Activated CD4-positive, CD25-positive, alpha-beta regulatory T cell treated with anti-CD3 and anti-CD28 coated beads, Interleukin-2, amount 50 U/mL, for 24 hours (primary cell): ENCODE measurements at regions not wholly inside any gene's neighbourhood (a gene's known extent, or its start where the extent isn't known, plus 50 kb on each side); places are given as distances from the start of the nearest gene placed in this dataset.

ENCODE experiments used
- ATAC-seq, 2 donors: fragments of 150-1000 bp; cut with Tn5 transposase; one replicate each; pipeline ENCODE4 v1.10.0; 2021; ENCODE audit warnings: mild to moderate bottlenecking in 1 of 2, moderate library complexity in 1 of 2

DNA sequence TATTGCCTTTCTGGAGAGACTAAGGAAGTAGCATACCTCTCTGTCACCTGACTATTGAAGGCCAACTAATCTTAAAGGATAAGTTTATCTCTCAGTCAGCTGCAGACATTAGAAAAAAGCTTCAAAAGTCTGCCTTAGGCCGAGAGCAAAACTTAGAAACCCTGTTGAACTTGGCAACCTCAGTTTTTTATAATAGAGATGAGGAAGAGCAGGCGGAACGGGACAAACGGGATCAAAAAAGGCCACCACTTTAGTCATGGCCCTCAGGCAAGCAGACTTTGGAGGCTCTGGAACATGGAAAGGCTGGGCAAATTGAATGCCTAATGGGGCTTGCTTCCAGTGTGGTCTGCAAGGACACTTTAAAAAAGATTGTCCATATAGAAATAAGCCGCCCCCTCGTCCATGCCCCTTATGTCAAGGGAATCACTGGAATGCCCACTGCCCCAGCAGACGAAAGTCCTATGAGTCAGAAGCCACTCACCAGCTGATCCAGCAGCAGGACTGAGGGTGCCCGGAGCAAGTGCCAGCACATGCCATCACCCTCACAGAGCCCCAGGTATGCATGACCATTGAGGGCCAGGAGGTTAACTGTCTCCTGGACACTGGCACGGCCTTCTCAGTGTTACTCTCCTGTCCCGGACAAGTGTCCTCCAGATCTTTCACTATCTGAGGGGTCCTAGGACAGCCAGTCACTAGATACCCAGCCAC lies 61.5 kb upstream of the FAM98A start:
- no peak for ATAC-seq

DNA sequence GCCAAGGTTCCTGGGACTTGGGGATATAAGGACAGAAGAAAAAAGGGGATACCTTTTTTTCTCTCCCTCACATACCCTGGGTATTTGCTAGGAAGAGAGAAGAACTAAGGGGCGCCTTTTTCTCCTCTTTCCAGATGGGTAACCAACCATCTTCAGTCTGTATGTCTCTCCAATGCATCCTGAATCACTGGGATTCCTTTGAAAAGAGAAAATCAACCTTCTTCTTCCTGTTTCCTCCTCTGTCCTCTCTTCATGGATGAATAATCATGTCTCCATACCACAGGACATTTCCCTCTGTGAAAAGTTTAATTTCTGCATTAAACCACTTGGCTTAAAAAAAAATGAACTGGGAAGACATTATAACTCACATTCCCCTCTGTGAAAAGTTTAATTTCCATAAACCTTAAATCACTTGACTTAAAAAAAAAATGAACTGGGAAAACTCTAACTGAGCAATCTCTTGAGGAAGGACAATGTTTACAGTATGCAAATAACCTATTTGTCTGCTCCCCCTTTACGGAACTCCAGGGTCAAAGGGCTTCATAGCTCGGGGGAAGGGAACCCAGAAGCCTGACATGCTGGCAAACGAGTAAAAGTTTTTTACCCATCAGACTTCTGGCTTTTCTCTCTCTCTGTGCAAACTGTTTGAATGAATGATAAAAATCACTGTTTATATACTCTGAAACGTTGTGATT lies 56.7 kb upstream of the FAM98A start:
- no peak for ATAC-seq

DNA sequence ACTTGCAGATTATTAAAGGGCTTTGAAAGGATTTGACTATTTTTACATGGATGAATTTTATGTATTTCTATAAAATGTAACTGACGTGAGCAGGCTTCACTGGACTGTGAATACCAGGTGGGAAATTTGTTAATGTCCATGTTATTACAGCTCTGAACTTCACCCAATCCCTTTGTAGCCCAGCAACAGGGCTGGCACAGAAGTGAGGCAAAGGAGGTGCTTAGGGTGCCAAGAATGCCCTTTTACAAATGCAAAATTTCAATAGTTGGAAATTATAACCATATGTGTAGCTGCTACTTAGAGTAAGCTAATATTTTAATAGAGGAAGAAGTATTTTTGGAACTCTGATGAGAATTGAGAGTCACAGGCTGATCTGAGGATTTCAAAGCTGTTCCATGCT lies 53.7 kb upstream of the FAM98A start:
- no peak for ATAC-seq

DNA sequence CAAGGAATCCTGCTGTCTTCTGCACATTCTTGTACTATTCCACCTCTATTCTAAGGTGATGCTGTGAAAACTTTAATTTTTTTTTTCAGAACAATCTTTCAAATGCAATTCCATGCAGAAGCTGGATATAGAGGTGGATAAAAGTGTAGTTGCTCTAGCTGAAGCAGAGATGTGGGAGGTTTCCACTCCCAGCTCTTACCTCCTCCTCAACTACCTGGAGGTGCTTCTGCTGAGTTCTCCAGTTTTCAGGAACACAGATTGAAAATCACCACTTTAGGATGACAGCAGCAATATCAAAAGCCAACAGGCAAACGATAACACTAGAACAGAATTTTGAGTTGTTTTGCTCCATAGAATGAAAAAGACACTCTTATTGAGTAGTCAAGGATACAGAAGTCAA lies 51.1 kb upstream of the FAM98A start:
- ATAC-seq, result no peak
